HepG2 (cell line): ENCODE measurements at regions not wholly inside any gene's neighbourhood (a gene's known extent, or its start where the extent isn't known, plus 50 kb on each side); places are given as distances from the start of the nearest gene placed in this dataset.

Source experiments
- ATAC-seq: fragments of 200-7000 bp; cut with Tn5 transposase; 3 replicates; pipeline ENCODE4 v1.9.1; 2020; ENCODE audit warnings: mild to moderate bottlenecking, moderate library complexity
- BruUV-seq: library from RNA; stranded (reverse); fragments of 400-500 nt; replicated peaks from 2 replicates; lab custom pipeline; 2021; lab: Mats Ljungman, UMichigan
- CTCF ChIA-PET: fragments of 300-600 bp; formaldehyde crosslinking; extraction: SDS; loops from one replicate; lab custom pipeline; 2021; ENCODE audit warnings: low total read pairs, inconsistent platforms, low intra/inter-chr PET ratio; lab: Yijun Ruan, JAX
- POLR2A ChIA-PET: fragments of 350-600 bp; sonication (Branson Sonifier 250); formaldehyde crosslinking; loops from one replicate; lab custom pipeline; 2020; ENCODE audit warnings: antibody characterized with exemption, inconsistent platforms; lab: Yijun Ruan, JAX
- DNase-seq: peaks from one replicate; pipeline ENCODE4 v3.0.0-alpha.2; 2015; ENCODE audit warnings: low spot score
- FAIRE-seq: peaks from 3 replicates; lab custom pipeline; 2011; peaks lifted over from hg19 to GRCh38; lab: Jason Lieb, UNC
- H2AFZ ChIP-seq: one replicate; pipeline ENCODE4 v1.6.1; 2011; ENCODE audit warnings: low read length, inconsistent platforms
- H3K27ac ChIP-seq: fragments of 300-600 bp; 3 replicates; pipeline ENCODE4 v1.8.0; 2011; ENCODE audit warnings: mixed run types, mild to moderate bottlenecking, mixed read lengths, low read length, inconsistent platforms; ENCODE audit not compliant: insufficient read depth; ENCODE audit errors: extremely low read length
- H3K27me3 ChIP-seq, 2 experiments: fragments of 200-600 bp in 1 of 2; 2 replicates in 1 of 2; 3 replicates in 1 of 2; pipeline versions ENCODE4 v1.6.0 to v1.8.0; 2011; ENCODE audit warnings: low read length in 2 of 2, mild to moderate bottlenecking in 2 of 2, moderate library complexity in 2 of 2, inconsistent platforms in 1 of 2; ENCODE audit not compliant: insufficient read depth in 2 of 2, control insufficient read depth in 1 of 2
- H3K36me3 ChIP-seq, 2 experiments: fragments of 200-600 bp in 1 of 2; replicated peaks in 1 of 2; 2 replicates in 1 of 2; 3 replicates in 1 of 2; pipeline versions ENCODE4 v1.5.1 to v1.8.0; 2011; ENCODE audit warnings: low read length in 2 of 2, inconsistent platforms in 1 of 2; ENCODE audit not compliant: insufficient read depth in 2 of 2, control insufficient read depth in 1 of 2
- H3K4me1 ChIP-seq: 2 replicates; pipeline ENCODE4 v1.5.1; 2012; ENCODE audit warnings: low read length, inconsistent platforms; ENCODE audit not compliant: insufficient read depth
- H3K4me2 ChIP-seq: 2 replicates; pipeline ENCODE4 v1.6.0; 2011; ENCODE audit warnings: low read depth, low read length, inconsistent platforms
- H3K4me3 ChIP-seq, 3 experiments: fragments of 200-600 bp in 1 of 3; sonication (generic), shearing (Covaris generic) in 1 of 3; replicated peaks in 1 of 3; 2 replicates each; pipeline ENCODE4 v1.5.1; 2011 to 2016; ENCODE audit warnings: low read length in 3 of 3, inconsistent platforms in 2 of 3, low read depth in 2 of 3, mild to moderate bottlenecking in 2 of 3, control low read depth in 1 of 3, mixed read lengths in 1 of 3; ENCODE audit not compliant: insufficient read depth in 1 of 3
- H3K79me2 ChIP-seq: one replicate; pipeline ENCODE4 v1.6.1; 2011; ENCODE audit warnings: low read length, inconsistent platforms; ENCODE audit not compliant: insufficient read depth
- H3K9ac ChIP-seq: 2 replicates; pipeline ENCODE4 v1.6.0; 2011; ENCODE audit warnings: mild to moderate bottlenecking, low read depth, low read length, inconsistent platforms; ENCODE audit not compliant: insufficient read depth
- H3K9me3 ChIP-seq: 2 replicates; pipeline ENCODE4 v1.5.1; 2012; ENCODE audit warnings: mild to moderate bottlenecking, low read length
- H4K20me1 ChIP-seq: 2 replicates; pipeline ENCODE4 v1.6.0; 2011; ENCODE audit warnings: inconsistent platforms, mild to moderate bottlenecking, low read length, moderate library complexity; ENCODE audit not compliant: insufficient read depth
- ARNT ChIP-seq: fragments of 450-650 bp; IDR thresholded peaks from 2 replicates; pipeline ENCODE4 v1.6.1; 2017
- GABPB1 ChIP-seq: IDR thresholded peaks from 2 replicates; pipeline ENCODE4 v1.6.1; 2016; ENCODE audit warnings: mild to moderate bottlenecking, missing genetic modification reagents, moderate library complexity, missing compliant biosample characterization
- GATA4 ChIP-seq: sonication (generic); IDR thresholded peaks from 2 replicates; pipeline ENCODE4 v1.6.1; 2016; ENCODE audit warnings: antibody characterized with exemption, low read depth, borderline replicate concordance
- KDM6A ChIP-seq: IDR thresholded peaks from 2 replicates; pipeline ENCODE4 v1.6.1; 2016; ENCODE audit warnings: low read depth
- KLF12 ChIP-seq: sonication (generic); formaldehyde crosslinking; IDR thresholded peaks from 2 replicates; pipeline ENCODE4 v1.4.0; 2020; ENCODE audit warnings: missing genetic modification reagents, borderline replicate concordance
- TAF15 ChIP-seq: fragments of 200-400 bp; formaldehyde crosslinking; IDR thresholded peaks from one replicate; pipeline ENCODE4 v1.6.1; 2018; ENCODE audit warnings: mild to moderate bottlenecking, low read depth, low read length; ENCODE audit not compliant: poor library complexity, severe bottlenecking
- TCF7 ChIP-seq: sonication (generic); IDR thresholded peaks from 2 replicates; pipeline ENCODE4 v1.6.1; 2016; ENCODE audit warnings: antibody characterized with exemption, low read depth
- ZBTB42 ChIP-seq: sonication (generic); formaldehyde crosslinking; IDR thresholded peaks from 2 replicates; pipeline ENCODE4 v1.5.0; 2020; ENCODE audit warnings: mild to moderate bottlenecking, missing genetic modification reagents
- ZNF337 ChIP-seq: sonication (generic); formaldehyde crosslinking; IDR thresholded peaks from 2 replicates; pipeline ENCODE4 v1.5.1; 2020; ENCODE audit warnings: missing genetic modification reagents, low read depth, mild to moderate bottlenecking, borderline replicate concordance
- ZNF446 ChIP-seq: sonication (generic); formaldehyde crosslinking; IDR thresholded peaks from 2 replicates; pipeline ENCODE4 v1.5.0; 2020; ENCODE audit warnings: mild to moderate bottlenecking, missing genetic modification reagents
- ZNF589 ChIP-seq: sonication (generic); formaldehyde crosslinking; conservative IDR thresholded peaks from 2 replicates; pipeline ENCODE4 v1.8.0; 2022; ENCODE audit warnings: mild to moderate bottlenecking, moderate library complexity, missing genetic modification reagents
- ZNF607 ChIP-seq: sonication (generic); formaldehyde crosslinking; IDR thresholded peaks from 2 replicates; pipeline ENCODE4 v1.5.1; 2020; ENCODE audit warnings: missing genetic modification reagents, mild to moderate bottlenecking, borderline replicate concordance
- in situ Hi-C: cut with HindIII; loops from 2 replicates; pipeline ENCODE4 v1.10.0; 2017; ENCODE audit warnings: low pct_unique_long_range_greater_than_20kb; ENCODE audit not compliant: extremely low pct_ligation_motif_present
- intact Hi-C: fragments of 100-400 bp; cut with micrococcal nuclease; formaldehyde crosslinking; loops from one replicate; pipeline ENCODE4 v1.10.0; 2022; ENCODE audit not compliant: unreplicated experiment
- TF ChIP-seq, protein P1 (sequence below): sonication (generic); formaldehyde crosslinking; IDR thresholded peaks from 2 replicates; pipeline ENCODE4 v1.9.0; 2021; ENCODE audit warnings: missing genetic modification reagents, borderline replicate concordance
- TF ChIP-seq, protein P2 (sequence below): IDR thresholded peaks from 2 replicates; pipeline ENCODE4 v1.6.1; 2016; ENCODE audit warnings: low read depth, control low read depth
- TF ChIP-seq, protein P3 (sequence below): sonication (generic); formaldehyde crosslinking; IDR thresholded peaks from 2 replicates; pipeline ENCODE4 v1.4.0; 2020; ENCODE audit warnings: missing genetic modification reagents
- TF ChIP-seq, protein P4 (sequence below): sonication (generic); formaldehyde crosslinking; IDR thresholded peaks from 2 replicates; pipeline ENCODE4 v1.5.0; 2020; ENCODE audit warnings: mild to moderate bottlenecking, low read depth, missing genetic modification reagents, borderline replicate concordance

DNA sequence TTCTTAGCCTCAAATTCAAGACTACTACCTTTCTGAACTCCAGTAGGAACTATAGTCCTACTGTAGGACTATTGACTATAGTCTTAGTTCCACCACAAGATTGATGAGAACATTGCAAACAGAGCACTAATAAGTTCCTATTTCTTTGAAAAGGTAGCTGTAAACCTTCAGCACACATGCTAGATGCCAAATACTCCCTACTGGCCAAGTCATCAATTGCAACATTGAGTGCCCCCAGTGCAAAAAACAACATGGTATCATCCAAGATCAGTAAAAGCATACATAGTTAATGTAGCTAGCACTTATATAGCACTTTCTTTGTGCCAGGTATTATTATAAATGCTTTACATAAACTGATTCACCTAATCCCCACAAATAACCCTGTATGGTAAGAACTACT, 99.8 kb downstream of the MRPL39 start:
- Histone ChIP-seq H3K27ac (no peak overlapping the region), H3K27me3 (no peaks in the 10 kb centered on the region), H2AFZ (no peak overlapping the region), H3K9me3 (peaks cover 67% of the 10 kb centered on the region), H3K4me2 (no peak overlapping the region), H3K79me2 (no peaks in the 10 kb centered on the region), H3K4me1 (no peaks in the 10 kb centered on the region), H3K36me3 (no peaks in the 10 kb centered on the region), H4K20me1 (no peaks in the 10 kb centered on the region), H3K4me3 (no peak overlapping the region), H3K9ac (no peak overlapping the region)
- BruUV-seq, result no TSS peak
- in situ Hi-C loops (no loop called here), intact Hi-C loops (no loop called here)
- DNase-seq (no peak), FAIRE-seq (no peak), ATAC-seq (no peak)
- ChIA-PET CTCF (no interaction called here), POLR2A (no interaction called here)
- TF ChIP-seq, protein P1, sequence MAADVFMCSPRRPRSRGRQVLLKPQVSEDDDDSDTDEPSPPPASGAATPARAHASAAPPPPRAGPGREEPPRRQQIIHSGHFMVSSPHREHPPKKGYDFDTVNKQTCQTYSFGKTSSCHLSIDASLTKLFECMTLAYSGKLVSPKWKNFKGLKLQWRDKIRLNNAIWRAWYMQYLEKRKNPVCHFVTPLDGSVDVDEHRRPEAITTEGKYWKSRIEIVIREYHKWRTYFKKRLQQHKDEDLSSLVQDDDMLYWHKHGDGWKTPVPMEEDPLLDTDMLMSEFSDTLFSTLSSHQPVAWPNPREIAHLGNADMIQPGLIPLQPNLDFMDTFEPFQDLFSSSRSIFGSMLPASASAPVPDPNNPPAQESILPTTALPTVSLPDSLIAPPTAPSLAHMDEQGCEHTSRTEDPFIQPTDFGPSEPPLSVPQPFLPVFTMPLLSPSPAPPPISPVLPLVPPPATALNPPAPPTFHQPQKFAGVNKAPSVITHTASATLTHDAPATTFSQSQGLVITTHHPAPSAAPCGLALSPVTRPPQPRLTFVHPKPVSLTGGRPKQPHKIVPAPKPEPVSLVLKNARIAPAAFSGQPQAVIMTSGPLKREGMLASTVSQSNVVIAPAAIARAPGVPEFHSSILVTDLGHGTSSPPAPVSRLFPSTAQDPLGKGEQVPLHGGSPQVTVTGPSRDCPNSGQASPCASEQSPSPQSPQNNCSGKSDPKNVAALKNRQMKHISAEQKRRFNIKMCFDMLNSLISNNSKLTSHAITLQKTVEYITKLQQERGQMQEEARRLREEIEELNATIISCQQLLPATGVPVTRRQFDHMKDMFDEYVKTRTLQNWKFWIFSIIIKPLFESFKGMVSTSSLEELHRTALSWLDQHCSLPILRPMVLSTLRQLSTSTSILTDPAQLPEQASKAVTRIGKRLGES (CRISPR knock-in tag), result no peak
- TF ChIP-seq, protein P2, sequence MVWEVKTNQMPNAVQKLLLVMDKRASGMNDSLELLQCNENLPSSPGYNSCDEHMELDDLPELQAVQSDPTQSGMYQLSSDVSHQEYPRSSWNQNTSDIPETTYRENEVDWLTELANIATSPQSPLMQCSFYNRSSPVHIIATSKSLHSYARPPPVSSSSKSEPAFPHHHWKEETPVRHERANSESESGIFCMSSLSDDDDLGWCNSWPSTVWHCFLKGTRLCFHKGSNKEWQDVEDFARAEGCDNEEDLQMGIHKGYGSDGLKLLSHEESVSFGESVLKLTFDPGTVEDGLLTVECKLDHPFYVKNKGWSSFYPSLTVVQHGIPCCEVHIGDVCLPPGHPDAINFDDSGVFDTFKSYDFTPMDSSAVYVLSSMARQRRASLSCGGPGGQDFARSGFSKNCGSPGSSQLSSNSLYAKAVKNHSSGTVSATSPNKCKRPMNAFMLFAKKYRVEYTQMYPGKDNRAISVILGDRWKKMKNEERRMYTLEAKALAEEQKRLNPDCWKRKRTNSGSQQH (CRISPR knock-in tag), result no peak
- TF ChIP-seq GATA4, result no peak
- TF ChIP-seq, protein P3, sequence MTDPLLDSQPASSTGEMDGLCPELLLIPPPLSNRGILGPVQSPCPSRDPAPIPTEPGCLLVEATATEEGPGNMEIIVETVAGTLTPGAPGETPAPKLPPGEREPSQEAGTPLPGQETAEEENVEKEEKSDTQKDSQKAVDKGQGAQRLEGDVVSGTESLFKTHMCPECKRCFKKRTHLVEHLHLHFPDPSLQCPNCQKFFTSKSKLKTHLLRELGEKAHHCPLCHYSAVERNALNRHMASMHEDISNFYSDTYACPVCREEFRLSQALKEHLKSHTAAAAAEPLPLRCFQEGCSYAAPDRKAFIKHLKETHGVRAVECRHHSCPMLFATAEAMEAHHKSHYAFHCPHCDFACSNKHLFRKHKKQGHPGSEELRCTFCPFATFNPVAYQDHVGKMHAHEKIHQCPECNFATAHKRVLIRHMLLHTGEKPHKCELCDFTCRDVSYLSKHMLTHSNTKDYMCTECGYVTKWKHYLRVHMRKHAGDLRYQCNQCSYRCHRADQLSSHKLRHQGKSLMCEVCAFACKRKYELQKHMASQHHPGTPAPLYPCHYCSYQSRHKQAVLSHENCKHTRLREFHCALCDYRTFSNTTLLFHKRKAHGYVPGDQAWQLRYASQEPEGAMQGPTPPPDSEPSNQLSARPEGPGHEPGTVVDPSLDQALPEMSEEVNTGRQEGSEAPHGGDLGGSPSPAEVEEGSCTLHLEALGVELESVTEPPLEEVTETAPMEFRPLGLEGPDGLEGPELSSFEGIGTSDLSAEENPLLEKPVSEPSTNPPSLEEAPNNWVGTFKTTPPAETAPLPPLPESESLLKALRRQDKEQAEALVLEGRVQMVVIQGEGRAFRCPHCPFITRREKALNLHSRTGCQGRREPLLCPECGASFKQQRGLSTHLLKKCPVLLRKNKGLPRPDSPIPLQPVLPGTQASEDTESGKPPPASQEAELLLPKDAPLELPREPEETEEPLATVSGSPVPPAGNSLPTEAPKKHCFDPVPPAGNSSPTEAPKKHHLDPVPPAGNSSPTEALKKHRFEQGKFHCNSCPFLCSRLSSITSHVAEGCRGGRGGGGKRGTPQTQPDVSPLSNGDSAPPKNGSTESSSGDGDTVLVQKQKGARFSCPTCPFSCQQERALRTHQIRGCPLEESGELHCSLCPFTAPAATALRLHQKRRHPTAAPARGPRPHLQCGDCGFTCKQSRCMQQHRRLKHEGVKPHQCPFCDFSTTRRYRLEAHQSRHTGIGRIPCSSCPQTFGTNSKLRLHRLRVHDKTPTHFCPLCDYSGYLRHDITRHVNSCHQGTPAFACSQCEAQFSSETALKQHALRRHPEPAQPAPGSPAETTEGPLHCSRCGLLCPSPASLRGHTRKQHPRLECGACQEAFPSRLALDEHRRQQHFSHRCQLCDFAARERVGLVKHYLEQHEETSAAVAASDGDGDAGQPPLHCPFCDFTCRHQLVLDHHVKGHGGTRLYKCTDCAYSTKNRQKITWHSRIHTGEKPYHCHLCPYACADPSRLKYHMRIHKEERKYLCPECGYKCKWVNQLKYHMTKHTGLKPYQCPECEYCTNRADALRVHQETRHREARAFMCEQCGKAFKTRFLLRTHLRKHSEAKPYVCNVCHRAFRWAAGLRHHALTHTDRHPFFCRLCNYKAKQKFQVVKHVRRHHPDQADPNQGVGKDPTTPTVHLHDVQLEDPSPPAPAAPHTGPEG (CRISPR knock-in tag), result no peak
- TF ChIP-seq ZNF337 (CRISPR knock-in tag), result no peak
- no peak for TF ChIP-seq TCF7
- TF ChIP-seq ZBTB42 (CRISPR knock-in tag), result no peak
- TF ChIP-seq, protein P4, sequence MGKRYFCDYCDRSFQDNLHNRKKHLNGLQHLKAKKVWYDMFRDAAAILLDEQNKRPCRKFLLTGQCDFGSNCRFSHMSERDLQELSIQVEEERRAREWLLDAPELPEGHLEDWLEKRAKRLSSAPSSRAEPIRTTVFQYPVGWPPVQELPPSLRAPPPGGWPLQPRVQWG, result no peak
- TF ChIP-seq KLF12 (CRISPR knock-in tag), result no peak
- no peak for TF ChIP-seq ZNF589 (CRISPR knock-in tag)
- TF ChIP-seq GABPB1 (CRISPR knock-in tag), result no peak
- no peak for TF ChIP-seq KDM6A (CRISPR knock-in tag)
- TF ChIP-seq ZNF446, result no peak
- no peak for TF ChIP-seq TAF15
- no peak for TF ChIP-seq ZNF607
- TF ChIP-seq ARNT, result no peak
